IMR-90 (cell line): ENCODE measurements at regions not wholly inside any gene's neighbourhood (a gene's known extent, or its start where the extent isn't known, plus 50 kb on each side); places are given as distances from the start of the nearest gene placed in this dataset.

Experiments used
- ATAC-seq: fragments of 200-7000 bp; cut with Tn5 transposase; 2 replicates; pipeline ENCODE4 v1.9.1; 2020; ENCODE audit warnings: low read depth, mild to moderate bottlenecking, moderate library complexity
- BruUV-seq: library from RNA; stranded (reverse); fragments of 400-500 nt; replicated peaks from 2 replicates; lab custom pipeline; 2021; lab: Mats Ljungman, UMichigan
- CTCF ChIA-PET: fragments of 300-600 bp; formaldehyde crosslinking; extraction: SDS; loops from one replicate; lab custom pipeline; 2021; ENCODE audit warnings: antibody characterized with exemption; lab: Yijun Ruan, JAX
- POLR2A ChIA-PET: fragments of 300-600 bp; sonication (Branson Sonifier 250); formaldehyde crosslinking; loops from one replicate; lab custom pipeline; 2022; ENCODE audit warnings: antibody characterized with exemption; ENCODE audit not compliant: unreplicated experiment; lab: Charles Lee
- DNase-seq: peaks from one replicate; pipeline ENCODE4 v3.0.0; 2013
- H2AFZ ChIP-seq: replicated peaks from 2 replicates; pipeline ENCODE3; 2013; ENCODE audit warnings: low read length, mild to moderate bottlenecking; ENCODE audit not compliant: poor library complexity
- H2AK5ac ChIP-seq: 2 replicates; pipeline ENCODE4 v1.6.1; 2013; ENCODE audit warnings: low read depth, low read length, inconsistent platforms
- H2AK9ac ChIP-seq: replicated peaks from 2 replicates; pipeline ENCODE3; 2013; ENCODE audit warnings: mild to moderate bottlenecking, low read depth, low read length, moderate library complexity; ENCODE audit not compliant: poor library complexity
- H2BK120ac ChIP-seq: 2 replicates; pipeline ENCODE4 v1.6.1; 2013; ENCODE audit warnings: low read depth, low read length, inconsistent platforms
- H2BK15ac ChIP-seq: 3 replicates; pipeline ENCODE4 v1.6.1; 2013; ENCODE audit warnings: low read depth, low read length, inconsistent platforms
- H2BK20ac ChIP-seq: 2 replicates; pipeline ENCODE4 v1.6.1; 2013; ENCODE audit warnings: low read depth, mild to moderate bottlenecking, inconsistent platforms, low read length, moderate library complexity
- H2BK5ac ChIP-seq: 2 replicates; pipeline ENCODE4 v1.6.1; 2013; ENCODE audit warnings: mild to moderate bottlenecking, low read depth, low read length, inconsistent platforms; ENCODE audit not compliant: poor library complexity, severe bottlenecking
- H3K14ac ChIP-seq: replicated peaks from 2 replicates; pipeline ENCODE4 v1.6.1; 2013; ENCODE audit warnings: low read depth, low read length, inconsistent platforms
- H3K18ac ChIP-seq: 2 replicates; pipeline ENCODE4 v1.6.1; 2013; ENCODE audit warnings: low read depth, low read length, control low read depth
- H3K23ac ChIP-seq: 2 replicates; pipeline ENCODE4 v1.6.1; 2013; ENCODE audit warnings: low read depth, low read length, inconsistent platforms
- H3K27ac ChIP-seq: 2 replicates; pipeline ENCODE4 v1.5.1; 2013; ENCODE audit warnings: mild to moderate bottlenecking, control low read depth, low read length; ENCODE audit not compliant: insufficient read depth
- H3K27me3 ChIP-seq: 2 replicates; pipeline ENCODE4 v1.6.1; 2013; ENCODE audit warnings: low read length; ENCODE audit not compliant: control insufficient read depth, insufficient read depth
- H3K36me3 ChIP-seq: 2 replicates; pipeline ENCODE4 v1.6.1; 2013; ENCODE audit warnings: low read length, mixed read lengths; ENCODE audit not compliant: control insufficient read depth, insufficient read depth
- H3K4ac ChIP-seq: 2 replicates; pipeline ENCODE4 v1.6.1; 2013; ENCODE audit warnings: low read depth, low read length, inconsistent platforms
- H3K4me1 ChIP-seq: 2 replicates; pipeline ENCODE4 v1.6.1; 2013; ENCODE audit warnings: low read length, mixed read lengths; ENCODE audit not compliant: control insufficient read depth, insufficient read depth
- H3K4me2 ChIP-seq: 2 replicates; pipeline ENCODE4 v1.6.1; 2013; ENCODE audit warnings: low read depth, mild to moderate bottlenecking, control low read depth, low read length, moderate library complexity
- H3K4me3 ChIP-seq: 2 replicates; pipeline ENCODE4 v1.5.1; 2013; ENCODE audit warnings: low read depth, mild to moderate bottlenecking, control low read depth, low read length, moderate library complexity; ENCODE audit not compliant: insufficient read depth
- H3K56ac ChIP-seq: 2 replicates; pipeline ENCODE4 v1.6.1; 2013; ENCODE audit warnings: low read length, inconsistent platforms; ENCODE audit not compliant: insufficient read depth; ENCODE audit errors: extremely low read depth
- H3K79me1 ChIP-seq, 2 experiments: 2 replicates each; pipeline ENCODE4 v1.6.1; 2013; ENCODE audit warnings: low read length in 2 of 2, inconsistent platforms in 1 of 2, low read depth in 1 of 2
- H3K9ac ChIP-seq: 2 replicates; pipeline ENCODE4 v1.6.1; 2013; ENCODE audit warnings: low read depth, low read length, control low read depth
- H3K9me1 ChIP-seq: 2 replicates; pipeline ENCODE4 v1.6.1; 2013; ENCODE audit warnings: low read length, inconsistent platforms; ENCODE audit not compliant: insufficient read depth
- H3K9me3 ChIP-seq: 2 replicates; pipeline ENCODE4 v1.6.1; 2013; ENCODE audit warnings: low read length; ENCODE audit not compliant: control insufficient read depth, insufficient read depth
- H4K20me1 ChIP-seq: 2 replicates; pipeline ENCODE4 v1.6.1; 2013; ENCODE audit warnings: low read length, inconsistent platforms; ENCODE audit not compliant: insufficient read depth
- H4K5ac ChIP-seq: 2 replicates; pipeline ENCODE4 v1.6.1; 2013; ENCODE audit warnings: mild to moderate bottlenecking, low read depth, low read length, control low read depth
- H4K8ac ChIP-seq, 2 experiments: 2 replicates each; pipeline ENCODE4 v1.6.1; 2013; ENCODE audit warnings: low read depth in 2 of 2, low read length in 2 of 2, control low read depth in 1 of 2, inconsistent platforms in 1 of 2
- H4K91ac ChIP-seq: 2 replicates; pipeline ENCODE4 v1.6.1; 2013; ENCODE audit warnings: low read depth, low read length, inconsistent platforms; ENCODE audit not compliant: insufficient read depth
- BHLHE40 ChIP-seq: fragments of 150-350 bp; IDR thresholded peaks from 2 replicates; pipeline ENCODE4 v1.6.1; 2016; ENCODE audit warnings: mild to moderate bottlenecking, low read depth, low read length
- CEBPB ChIP-seq: IDR thresholded peaks from 2 replicates; pipeline ENCODE4 v1.6.1; 2012; ENCODE audit warnings: low read depth, low read length, improper control_type of control experiment
- CHD1 ChIP-seq: IDR thresholded peaks from 2 replicates; pipeline ENCODE4 v1.6.1; 2012; ENCODE audit warnings: low read depth, low read length, improper control_type of control experiment
- CTCF ChIP-seq: conservative IDR thresholded peaks from 2 replicates; pipeline ENCODE4 v1.5.1; 2012; ENCODE audit warnings: mild to moderate bottlenecking, low read depth, low read length, improper control_type of control experiment
- FOS ChIP-seq: fragments of 150-350 bp; IDR thresholded peaks from 2 replicates; pipeline ENCODE4 v1.6.1; 2016; ENCODE audit warnings: low read depth, low read length
- MAFK ChIP-seq: IDR thresholded peaks from 2 replicates; pipeline ENCODE4 v1.6.1; 2012; ENCODE audit warnings: low read depth, low read length, improper control_type of control experiment
- MAZ ChIP-seq: IDR thresholded peaks from 2 replicates; pipeline ENCODE4 v1.6.1; 2012; ENCODE audit warnings: low read depth, mild to moderate bottlenecking, low read length, improper control_type of control experiment, moderate library complexity, borderline replicate concordance
- MXI1 ChIP-seq: IDR thresholded peaks from 2 replicates; pipeline ENCODE4 v1.6.1; 2012; ENCODE audit warnings: low read depth, mild to moderate bottlenecking, low read length, moderate library complexity, borderline replicate concordance
- NFE2L2 ChIP-seq: fragments of 150-350 bp; IDR thresholded peaks from 2 replicates; pipeline ENCODE4 v1.6.1; 2016; ENCODE audit warnings: low read depth, mild to moderate bottlenecking, low read length
- POLR2A ChIP-seq: IDR thresholded peaks from 2 replicates; pipeline ENCODE4 v1.6.1; 2012; ENCODE audit warnings: mild to moderate bottlenecking, low read depth, low read length
- RAD21 ChIP-seq: IDR thresholded peaks from 2 replicates; pipeline ENCODE4 v1.6.1; 2012; ENCODE audit warnings: low read length, improper control_type of control experiment
- RCOR1 ChIP-seq: IDR thresholded peaks from 2 replicates; pipeline ENCODE4 v1.6.1; 2012; ENCODE audit warnings: mild to moderate bottlenecking, low read length, improper control_type of control experiment; ENCODE audit not compliant: insufficient replicate concordance
- RFX5 ChIP-seq: IDR thresholded peaks from 2 replicates; pipeline ENCODE4 v1.8.0; 2012; ENCODE audit warnings: low read depth, mild to moderate bottlenecking, low read length, moderate library complexity
- SMC3 ChIP-seq: fragments of 150-350 bp; IDR thresholded peaks from 2 replicates; pipeline ENCODE4 v1.6.1; 2016; ENCODE audit warnings: low read depth, mild to moderate bottlenecking, antibody characterized with exemption, low read length, moderate library complexity
- USF2 ChIP-seq: fragments of 150-350 bp; IDR thresholded peaks from 2 replicates; pipeline ENCODE4 v1.6.1; 2017; ENCODE audit warnings: mild to moderate bottlenecking, antibody characterized with exemption, low read length, low read depth
- WGBS, 2 experiments: methylation state at CpG; one replicate each; pipeline versions ENCODE4 v1.1.5 to v1.1.7; 2013; ENCODE audit warnings: missing lambda C conversion rate in 2 of 2; ENCODE audit not compliant: insufficient read length in 1 of 2; ENCODE audit errors: extremely low coverage in 2 of 2; 5-methylcytosine and 5-hydroxymethylcytosine counted together
- dilution Hi-C: fragments of 300-500 bp; cut with HindIII; formaldehyde crosslinking; loops from one replicate; pipeline ENCODE4 v1.14.3; 2018; ENCODE audit warnings: low sequenced_read_pairs; ENCODE audit not compliant: unreplicated experiment
- in situ Hi-C: fragments of 300-500 bp; cut with MboI; formaldehyde crosslinking; loops from 3 replicates; pipeline ENCODE4 v1.14.3; 2019; ENCODE audit warnings: low sequenced_read_pairs, inconsistent platforms, mixed read lengths
- intact Hi-C: fragments of 100-400 bp; cut with micrococcal nuclease; formaldehyde crosslinking; loops from 2 replicates; pipeline ENCODE4 v1.10.0; 2022
- TF ChIP-seq, protein P1 (sequence below): fragments of 150-350 bp; IDR thresholded peaks from 2 replicates; pipeline ENCODE4 v1.6.1; 2016; ENCODE audit warnings: low read depth, mild to moderate bottlenecking, low read length, moderate library complexity, borderline replicate concordance

DNA sequence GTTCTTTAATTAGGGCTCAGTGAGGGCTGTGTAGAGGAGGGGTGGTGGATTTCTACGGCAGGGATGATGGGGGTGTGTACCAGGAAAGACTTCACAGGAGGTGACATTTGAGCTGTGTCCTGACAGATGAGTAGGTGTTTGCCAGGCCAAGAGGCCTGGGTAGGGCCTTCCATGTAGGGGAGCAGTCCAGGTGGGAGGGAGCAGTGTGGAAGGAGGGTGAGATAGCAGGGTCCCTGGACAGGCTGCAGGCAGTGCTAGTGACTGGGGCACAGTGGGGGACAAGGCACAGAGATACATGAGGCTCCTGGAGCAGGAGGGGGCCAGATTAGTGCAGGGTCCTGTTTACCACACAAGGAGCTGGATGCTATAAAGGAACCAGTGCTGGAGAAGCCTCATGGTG lies 147.9 kb upstream of the CADM1 start:
- Histone ChIP-seq H4K8ac (no peak overlapping the region), H2BK5ac (no peak overlapping the region), H3K4ac (0 out of 2 replicates have a peak overlapping the region, but pooled peaks have one; percentile 9), H2AK9ac (no peak overlapping the region), H3K56ac (no peak overlapping the region), H3K36me3 (no peaks in the 10 kb centered on the region), H3K9ac (no peak overlapping the region), H3K4me2 (no peak overlapping the region), H2BK15ac (peak overlapping the region; percentile 17; the same call in 2 of the 3 replicates), H3K18ac (no peak overlapping the region), H3K4me3 (no peak overlapping the region), H3K14ac (no peak overlapping the region), H2AFZ (peak overlapping the region; percentile 36), H3K79me1 (no peaks in the 10 kb centered on the region), H4K91ac (no peak overlapping the region), H3K27ac (no peak overlapping the region), H3K9me3 (no peaks in the 10 kb centered on the region), H3K4me1 (peaks cover 1% of the 10 kb centered on the region; the same call in 1 of the 2 replicates), H2BK20ac (peak overlapping the region; percentile 47; the same call in 1 of the 2 replicates), H2AK5ac (peak overlapping the region; percentile 44), H4K5ac (no peak overlapping the region), H3K23ac (no peak overlapping the region), H3K27me3 (peaks cover 2% of the 10 kb centered on the region; the same call in 1 of the 2 replicates), H2BK120ac (peak overlapping the region; percentile 10; the same call in 1 of the 2 replicates), H4K20me1 (no peaks in the 10 kb centered on the region), H3K9me1 (no peaks in the 10 kb centered on the region)
- BruUV-seq = no TSS peak
- dilution Hi-C loops (no loop called here), intact Hi-C loops (no loop called here), in situ Hi-C loops (no loop called here)
- no peak for TF ChIP-seq MAFK
- no peak for TF ChIP-seq USF2
- TF ChIP-seq, protein P1, sequence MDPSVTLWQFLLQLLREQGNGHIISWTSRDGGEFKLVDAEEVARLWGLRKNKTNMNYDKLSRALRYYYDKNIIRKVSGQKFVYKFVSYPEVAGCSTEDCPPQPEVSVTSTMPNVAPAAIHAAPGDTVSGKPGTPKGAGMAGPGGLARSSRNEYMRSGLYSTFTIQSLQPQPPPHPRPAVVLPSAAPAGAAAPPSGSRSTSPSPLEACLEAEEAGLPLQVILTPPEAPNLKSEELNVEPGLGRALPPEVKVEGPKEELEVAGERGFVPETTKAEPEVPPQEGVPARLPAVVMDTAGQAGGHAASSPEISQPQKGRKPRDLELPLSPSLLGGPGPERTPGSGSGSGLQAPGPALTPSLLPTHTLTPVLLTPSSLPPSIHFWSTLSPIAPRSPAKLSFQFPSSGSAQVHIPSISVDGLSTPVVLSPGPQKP = no peak
- no peak for TF ChIP-seq MXI1
- no peak for TF ChIP-seq MAZ
- no peak for TF ChIP-seq RFX5
- TF ChIP-seq BHLHE40 = no peak
- TF ChIP-seq NFE2L2 = no peak
- TF ChIP-seq SMC3 = no peak
- no peak for TF ChIP-seq RCOR1
- no peak for TF ChIP-seq RAD21
- TF ChIP-seq FOS = no peak
- no peak for TF ChIP-seq CEBPB
- TF ChIP-seq POLR2A = no peak
- TF ChIP-seq CTCF = no peak
- TF ChIP-seq CHD1 = no peak
- ChIA-PET CTCF (interaction anchor here (1.8 kb wide), 1 partner anchor 8 kb away, joined by 5 read pairs; no protein-coding TSS in a partner anchor), POLR2A (no interaction called here)
- no peak for DNase-seq
- WGBS, 2 experiments = no CpG with 5 or more reads among the region's 1 CpG
- ATAC-seq = no peak
